Kidney (tissue), 13 donors: ENCODE measurements at regions not wholly inside any gene's neighbourhood (a gene's known extent, or its start where the extent isn't known, plus 50 kb on each side); places are given as distances from the start of the nearest gene placed in this dataset.

Source experiments
- DNase-seq, 5 donors: peaks; one replicate each; pipeline ENCODE4 v3.0.0-alpha.2; 2013 to 2020
- FAIRE-seq: peaks from 2 replicates; lab custom pipeline; 2012; peaks lifted over from hg19 to GRCh38; lab: Jason Lieb, UNC
- H3K27ac ChIP-seq, 2 donors: one replicate each; pipeline ENCODE4 v1.7.0; 2013; ENCODE audit warnings: low read depth in 2 of 2, low read length in 2 of 2, inconsistent platforms in 1 of 2
- H3K27me3 ChIP-seq: one replicate; pipeline ENCODE4 v1.7.1; 2013; ENCODE audit warnings: low read length, inconsistent platforms; ENCODE audit not compliant: control insufficient read depth, insufficient read depth
- H3K36me3 ChIP-seq, 3 donors: one replicate each; pipeline versions ENCODE4 v1.7.0 to v1.7.1; 2013; ENCODE audit warnings: low read length in 3 of 3, control low read depth in 1 of 3, inconsistent platforms in 1 of 3; ENCODE audit not compliant: insufficient read depth in 3 of 3, control insufficient read depth in 2 of 3
- H3K4me1 ChIP-seq, 3 donors: one replicate each; pipeline versions ENCODE4 v1.7.0 to v1.7.1; 2013; ENCODE audit warnings: low read length in 3 of 3, inconsistent platforms in 1 of 3, low read depth in 1 of 3; ENCODE audit not compliant: control insufficient read depth in 2 of 3, insufficient read depth in 2 of 3
- H3K4me3 ChIP-seq, 3 donors: one replicate each; pipeline versions ENCODE4 v1.7.0 to v1.8.1; 2013; ENCODE audit warnings: low read length in 3 of 3, control low read depth in 1 of 3, inconsistent platforms in 1 of 3
- H3K9ac ChIP-seq, 3 donors: one replicate each; pipeline versions ENCODE4 v1.7.0 to v1.7.1; 2013; ENCODE audit warnings: low read length in 3 of 3, control low read depth in 1 of 3, inconsistent platforms in 1 of 3
- H3K9me3 ChIP-seq, 3 donors: one replicate each; pipeline versions ENCODE4 v1.7.0 to v1.7.1; 2013; ENCODE audit warnings: low read length in 3 of 3, control low read depth in 1 of 3, inconsistent platforms in 1 of 3; ENCODE audit not compliant: control insufficient read depth in 2 of 3, insufficient read depth in 1 of 3
- CTCF ChIP-seq: IDR thresholded peaks from 3 replicates; pipeline ENCODE4 v1.5.1; 2012; ENCODE audit warnings: mild to moderate bottlenecking, moderate library complexity, borderline replicate concordance; ENCODE audit not compliant: insufficient read depth; ENCODE audit errors: extremely low read depth
- intact Hi-C: fragments of 100-400 bp; cut with DNase I; formaldehyde crosslinking; loops from one replicate; pipeline ENCODE4 v1.11.1; 2022
- donor health status: control.
- donor health status: control.
- donor health status: control.
- donor health status: control.
- donor health status: control.
- donor health status: DM: yes; HTN: yes; CAD: no.
- donor health status: Normal renal cell carcinoma (clear cell type).

- no peak overlapping the region for H3K4me3 ChIP-seq
- no peaks in the 10 kb centered on the region for H3K9me3 ChIP-seq
- no peaks in the 10 kb centered on the region for H3K36me3 ChIP-seq
- no peak for TF ChIP-seq CTCF
- H3K27ac ChIP-seq, result no peak overlapping the region
- no peak for DNase-seq
- intact Hi-C loops, result no loop called here
- H3K27me3 ChIP-seq, result no peaks in the 10 kb centered on the region
- no peak overlapping the region for H3K9ac ChIP-seq
- no peak for FAIRE-seq
- no peaks in the 10 kb centered on the region for H3K4me1 ChIP-seq
Measured at GRCh38 chr20:40957265-40957760, 71.3 kb upstream of the TOP1 start.

- Histone ChIP-seq H3K27ac (no peak overlapping the region), H3K9ac (no peak overlapping the region), H3K36me3 (no peaks in the 10 kb centered on the region), H3K9me3 (no peaks in the 10 kb centered on the region), H3K4me3 (no peak overlapping the region), H3K27me3 (no peaks in the 10 kb centered on the region), H3K4me1 (peaks cover 0 to 3% (median 0%) of the 10 kb centered on the region in 3 donors)
- intact Hi-C loops, result no loop called here
- FAIRE-seq, result no peak
- no peak for TF ChIP-seq CTCF
- DNase-seq, result no peak
Measured at GRCh38 chr20:40958598-40958997, 70.0 kb upstream of the TOP1 start.

- intact Hi-C loops, result no loop called here
- Histone ChIP-seq H3K4me1 (peaks cover 0 to 3% (median 0%) of the 10 kb centered on the region in 3 donors), H3K36me3 (no peaks in the 10 kb centered on the region), H3K27me3 (no peaks in the 10 kb centered on the region), H3K4me3 (no peak overlapping the region), H3K27ac (no peak overlapping the region), H3K9ac (no peak overlapping the region), H3K9me3 (no peaks in the 10 kb centered on the region)
- no peak for FAIRE-seq
- no peak for DNase-seq
- TF ChIP-seq CTCF, result no peak
Measured at GRCh38 chr20:40959325-40960092, 69.1 kb upstream of the TOP1 start.
